Activated naive CD4-positive, alpha-beta T cell treated with anti-CD3 and anti-CD28 coated beads, Interleukin-2, amount 50 U/mL, for 16 hours (primary cell): ENCODE measurements at regions not wholly inside any gene's neighbourhood (a gene's known extent, or its start where the extent isn't known, plus 50 kb on each side); places are given as distances from the start of the nearest gene placed in this dataset.

Experiments
- DNase-seq: peaks from one replicate; pipeline ENCODE4 v3.0.0-alpha.2; 2020

- DNase-seq: no peak
Measured at GRCh38 chr4:24033626-24034025, 143.8 kb upstream of the PPARGC1A start.

- DNase-seq: no peak
Measured at GRCh38 chr4:24032371-24032989, 142.6 kb upstream of the PPARGC1A start.

GRCh38 chr4:24026596-24026995 lies 136.7 kb upstream of the PPARGC1A start:
- DNase-seq: no peak

- DNase-seq: no peak
Measured at GRCh38 chr4:24024605-24025004, 134.8 kb upstream of the PPARGC1A start.

- DNase-seq: no peak
Measured at GRCh38 chr4:24024157-24024556, 134.3 kb upstream of the PPARGC1A start.

GRCh38 chr4:24015782-24016181 lies 125.9 kb upstream of the PPARGC1A start:
- DNase-seq: no peak

- DNase-seq: no peak
Measured at GRCh38 chr4:24013668-24014422, 124.0 kb upstream of the PPARGC1A start.

GRCh38 chr4:24010994-24011393 lies 121.1 kb upstream of the PPARGC1A start:
- no peak for DNase-seq

GRCh38 chr4:24010573-24010972 lies 120.7 kb upstream of the PPARGC1A start:
- no peak for DNase-seq

- no peak for DNase-seq
Measured at GRCh38 chr4:24007860-24008261, 118.0 kb upstream of the PPARGC1A start.

GRCh38 chr4:24006269-24006668 lies 116.4 kb upstream of the PPARGC1A start:
- DNase-seq: no peak

GRCh38 chr4:24003926-24004325 lies 114.1 kb upstream of the PPARGC1A start:
- DNase-seq: no peak

GRCh38 chr4:24003496-24003895 lies 113.6 kb upstream of the PPARGC1A start:
- DNase-seq: no peak

GRCh38 chr4:24002330-24002966 lies 112.6 kb upstream of the PPARGC1A start:
- no peak for DNase-seq

- no peak for DNase-seq
Measured at GRCh38 chr4:24001486-24002329, 111.9 kb upstream of the PPARGC1A start.

GRCh38 chr4:24000470-24000831 lies 110.6 kb upstream of the PPARGC1A start:
- no peak for DNase-seq

- DNase-seq: no peak
Measured at GRCh38 chr4:23999714-24000469, 110.0 kb upstream of the PPARGC1A start.

- no peak for DNase-seq
Measured at GRCh38 chr4:23993373-23993772, 103.5 kb upstream of the PPARGC1A start.

- DNase-seq: no peak
Measured at GRCh38 chr4:23991444-23991843, 101.6 kb upstream of the PPARGC1A start.

- no peak for DNase-seq
Measured at GRCh38 chr4:23986270-23986669, 96.4 kb upstream of the PPARGC1A start.

GRCh38 chr4:23981328-23981727 lies 91.5 kb upstream of the PPARGC1A start:
- DNase-seq: no peak

GRCh38 chr4:23979534-23979933 lies 89.7 kb upstream of the PPARGC1A start:
- DNase-seq: no peak

GRCh38 chr4:23978002-23978401 lies 88.2 kb upstream of the PPARGC1A start:
- DNase-seq: no peak
